Stimulated activated CD8-positive, alpha-beta memory T cell treated with anti-CD3 and anti-CD28 coated beads, Interleukin-12 subunit alpha, Interleukin-12 subunit beta, amount 100 ng/mL, for 1 hour (primary cell): ENCODE measurements at regions not wholly inside any gene's neighbourhood (a gene's known extent, or its start where the extent isn't known, plus 50 kb on each side); places are given as distances from the start of the nearest gene placed in this dataset.
"Not testable (repeated sequence)": the region's sequence is repeated elsewhere in the genome, so short reads cannot be mapped to it uniquely, and the experiment has no call there.

Experiments used
- DNase-seq: peaks from one replicate; pipeline ENCODE4 v3.0.0-alpha.2; 2020; ENCODE audit warnings: low read depth

DNA sequence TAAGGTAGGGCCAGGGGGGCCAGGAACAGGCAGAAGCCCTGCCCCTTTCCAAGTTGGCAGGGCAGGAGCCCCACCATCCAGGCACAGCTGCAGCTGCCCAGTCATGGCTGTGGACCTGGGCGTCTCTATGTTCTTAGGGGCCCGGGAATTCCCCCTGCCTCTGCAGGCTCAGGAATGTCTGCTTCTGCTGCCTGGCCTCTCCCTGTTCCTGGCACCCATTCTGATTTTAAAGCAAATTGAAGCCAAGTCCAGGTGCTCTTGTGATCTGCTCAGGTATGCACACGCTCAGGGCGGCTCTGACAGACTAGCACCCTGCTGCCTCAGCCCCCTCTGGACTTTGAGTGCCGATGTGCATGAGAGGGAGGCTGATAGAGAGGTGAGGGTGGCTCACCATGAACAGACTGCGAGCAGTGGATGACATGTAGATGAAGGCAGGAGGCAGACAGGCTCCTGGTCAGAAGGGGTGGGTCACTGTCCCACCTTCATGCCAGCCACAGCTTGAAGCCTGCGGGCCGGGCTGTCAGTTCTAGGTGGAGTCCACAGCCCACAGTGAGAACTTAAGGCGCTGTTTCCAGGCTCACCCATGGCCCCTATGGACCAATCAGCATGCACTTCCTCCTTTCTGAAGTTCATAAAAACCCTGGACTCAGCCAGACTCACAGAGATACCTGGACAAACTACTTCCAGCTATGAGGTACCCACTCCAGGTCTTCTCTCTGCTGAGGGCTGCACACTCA is 747.8 kb upstream of the GBE1 start:
- no peak for DNase-seq

- no peak for DNase-seq
These were observed 744.8 kb upstream of the GBE1 start for GRCh38 chr3:82506204-82506603.

DNA sequence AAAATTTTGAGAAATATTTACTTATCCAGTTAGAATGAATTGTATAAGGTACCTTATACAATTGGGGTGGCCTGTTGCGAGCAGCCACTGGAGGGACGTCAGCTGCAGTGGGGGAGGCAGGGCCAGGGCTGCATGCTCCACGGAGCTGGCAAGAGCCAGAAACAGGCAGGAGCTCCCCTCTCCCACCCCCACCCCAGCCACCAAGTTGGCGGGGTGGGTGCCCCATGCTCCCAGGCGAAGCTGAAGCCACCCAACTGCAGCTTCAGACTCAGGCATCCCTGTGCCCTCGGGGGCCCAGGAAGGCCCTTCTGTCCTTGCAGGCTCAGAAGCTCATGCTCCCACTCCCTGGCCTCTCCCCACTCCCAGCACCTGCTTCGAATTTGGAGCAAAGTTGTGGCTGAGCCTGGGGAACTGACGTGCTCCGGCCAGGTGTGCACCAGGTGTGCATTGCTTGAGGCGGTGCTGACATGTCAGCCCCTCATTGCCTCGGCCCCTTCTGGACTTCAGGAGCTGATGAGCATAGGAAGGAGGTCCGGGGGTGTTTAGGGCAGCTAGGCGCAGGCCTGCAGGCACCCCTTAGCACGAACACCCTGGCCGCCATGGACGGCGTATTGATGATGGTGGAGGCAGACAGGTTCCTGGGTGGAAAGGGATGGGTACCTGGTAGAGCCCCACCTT is 743.8 kb upstream of the GBE1 start:
- no peak for DNase-seq

GRCh38 chr3:82498186-82498585 is 736.7 kb upstream of the GBE1 start:
- DNase-seq = no peak

- no peak for DNase-seq
These were observed 735.6 kb upstream of the GBE1 start for GRCh38 chr3:82496890-82497560.

DNA sequence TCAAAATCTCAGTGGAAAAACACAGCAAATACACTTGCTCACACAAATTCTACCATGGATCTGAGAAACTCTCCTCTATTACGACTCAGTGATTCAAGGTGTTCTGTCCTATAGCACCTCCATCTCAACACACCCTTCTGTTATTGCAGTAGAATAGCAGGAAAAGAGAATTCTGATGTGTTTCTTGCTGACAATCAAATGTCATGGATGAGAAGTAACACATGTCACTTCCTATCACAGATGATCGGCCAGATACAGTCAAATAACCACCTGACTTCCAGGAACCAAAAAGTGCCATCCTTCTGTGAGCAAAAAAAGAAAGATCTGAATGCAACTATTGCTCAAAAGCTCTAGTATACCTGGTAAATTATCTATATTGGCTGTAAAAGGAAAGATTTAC is 734.2 kb upstream of the GBE1 start:
- no peak for DNase-seq

GRCh38 chr3:82494977-82495489 is 733.6 kb upstream of the GBE1 start:
- no peak for DNase-seq

GRCh38 chr3:82493858-82494257 is 732.4 kb upstream of the GBE1 start:
- no peak for DNase-seq

DNA sequence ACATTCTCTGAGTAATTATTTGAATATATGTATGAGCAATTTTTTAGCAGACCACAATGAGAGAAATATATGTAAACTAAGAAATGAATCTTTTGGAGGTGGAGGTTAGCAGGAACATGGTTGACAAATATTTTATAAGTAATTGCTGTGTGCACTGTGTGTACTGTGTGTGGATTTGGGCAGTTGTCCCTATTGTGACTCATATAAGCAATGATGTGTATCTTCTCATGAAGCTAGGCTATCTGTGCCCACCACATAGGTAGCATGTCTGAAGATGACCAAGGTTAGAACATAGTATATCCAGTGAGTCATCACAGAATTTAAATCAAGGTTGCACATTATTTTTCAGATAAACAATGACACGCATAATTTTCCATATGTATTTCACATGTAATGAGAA is 713.9 kb upstream of the GBE1 start:
- DNase-seq = no peak

DNA sequence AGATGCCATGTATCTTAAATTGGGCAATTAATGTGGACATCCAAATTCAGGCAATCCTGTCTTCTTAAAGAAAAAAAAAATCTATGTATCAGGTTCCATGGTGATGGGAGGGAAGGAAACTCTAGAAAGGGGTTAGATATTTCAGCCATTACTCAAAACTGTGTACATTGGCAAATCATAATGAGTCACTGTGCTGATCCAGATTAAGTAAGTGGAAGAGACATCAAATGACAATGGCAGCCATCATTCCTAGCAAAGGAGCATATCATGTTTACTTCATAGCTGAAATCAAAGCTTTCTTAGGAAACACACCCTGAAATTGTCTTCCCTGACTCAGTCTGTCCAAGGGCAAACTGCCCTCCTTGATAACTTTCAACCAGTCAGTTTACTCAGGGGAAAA is 713.3 kb upstream of the GBE1 start:
- no peak for DNase-seq

- no peak for DNase-seq
These were observed 712.6 kb upstream of the GBE1 start for GRCh38 chr3:82473864-82474541.

DNA sequence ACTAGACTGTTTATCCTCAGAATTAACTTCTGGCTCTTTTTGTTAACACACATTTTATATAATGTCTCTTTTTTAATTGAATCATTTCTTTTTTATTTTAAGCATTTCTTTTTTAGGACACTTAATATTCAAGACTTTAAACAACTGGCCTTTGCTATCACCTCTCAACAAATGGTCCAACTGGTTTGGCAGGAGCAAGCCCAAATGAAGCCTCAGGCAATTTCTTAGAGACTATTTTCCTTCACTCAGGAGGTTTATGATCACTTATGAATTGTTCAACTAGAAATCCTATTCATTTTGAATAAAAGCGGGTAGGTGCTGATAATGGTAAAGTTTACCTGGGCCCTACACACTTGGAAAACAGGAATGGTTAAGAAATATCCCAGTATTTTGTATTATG is 705.6 kb upstream of the GBE1 start:
- DNase-seq = no peak

- DNase-seq = no peak
These were observed 701.5 kb upstream of the GBE1 start for GRCh38 chr3:82462977-82463376.

GRCh38 chr3:82461049-82461889 is 699.8 kb upstream of the GBE1 start:
- no peak for DNase-seq

DNA sequence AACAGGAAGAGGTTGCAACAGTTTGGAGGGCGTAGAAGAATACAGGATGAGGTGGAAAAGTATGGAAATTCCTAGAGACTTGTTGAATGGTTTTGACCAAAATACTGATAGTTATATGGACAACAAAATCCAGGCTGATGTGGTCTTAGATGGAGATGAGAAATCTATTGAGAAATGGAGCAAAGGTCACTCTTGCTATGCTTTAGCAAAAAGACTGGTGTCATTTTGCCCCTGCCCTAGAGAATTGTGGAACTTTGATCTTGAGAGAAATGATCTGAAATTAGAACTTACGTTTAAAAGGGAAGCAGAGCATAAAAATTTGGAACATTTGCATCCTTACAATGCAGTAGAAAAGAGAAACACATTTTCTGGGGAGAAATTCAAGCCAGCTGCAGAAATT is 686.9 kb upstream of the GBE1 start:
- no peak for DNase-seq

GRCh38 chr3:82428821-82429220 is 667.4 kb upstream of the GBE1 start:
- not testable (repeated sequence) for DNase-seq

- no peak for DNase-seq
These were observed 662.5 kb upstream of the GBE1 start for GRCh38 chr3:82424031-82424339.

GRCh38 chr3:82423268-82424030 is 662.0 kb upstream of the GBE1 start:
- no peak for DNase-seq

- DNase-seq = no peak
These were observed 655.4 kb upstream of the GBE1 start for GRCh38 chr3:82416830-82417229.

- no peak for DNase-seq
These were observed 654.9 kb upstream of the GBE1 start for GRCh38 chr3:82416349-82416748.

DNA sequence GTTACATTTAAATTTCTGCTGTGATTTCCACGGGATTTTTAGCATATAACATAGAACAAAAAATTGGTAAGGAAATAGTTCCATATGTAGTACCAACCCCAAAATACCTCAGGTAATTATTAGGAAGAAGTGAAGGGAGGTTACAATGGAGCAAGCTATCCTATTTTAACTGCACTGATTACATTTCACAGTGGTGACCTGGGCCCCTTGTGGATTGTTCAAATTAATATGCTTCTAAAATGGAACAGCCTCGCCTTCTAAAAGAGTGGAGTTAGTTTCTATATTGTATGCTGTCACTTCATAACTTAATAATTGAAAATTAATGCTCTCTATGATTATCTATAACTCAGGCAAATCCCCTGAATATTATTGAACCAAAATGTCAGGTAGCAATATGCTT is 651.7 kb upstream of the GBE1 start:
- no peak for DNase-seq
